ENCODE measurements at regions not wholly inside any gene's neighbourhood (a gene's known extent, or its start where the extent isn't known, plus 50 kb on each side); places are given as distances from the start of the nearest gene placed in this dataset.

DNA sequence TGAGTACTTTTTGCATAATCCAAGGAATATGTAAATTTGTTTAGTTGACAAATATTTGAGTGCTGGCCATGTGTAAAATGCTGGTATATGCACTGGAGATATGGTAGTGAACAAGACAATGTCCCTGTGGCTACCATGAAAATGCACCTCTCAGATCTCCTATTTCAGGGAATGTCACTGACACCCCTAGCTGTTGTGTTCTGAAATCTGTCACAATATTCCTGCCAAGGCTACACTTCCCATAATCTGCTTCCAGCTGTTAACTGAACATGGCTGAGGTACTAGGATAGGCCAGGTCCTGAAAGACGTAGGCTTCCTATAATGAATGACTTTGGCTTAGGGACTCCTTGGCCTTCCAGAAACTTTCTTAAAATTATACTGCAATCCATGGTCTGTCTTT is 197.8 kb downstream of the ZNF648 start:
- ChIA-PET CTCF (no interaction called here), POLR2A (no interaction called here)
- DNase-seq (ENCODE audit: low read depth) = no peak
- H3K27me3 ChIP-seq (ENCODE audit: control insufficient read depth, insufficient read depth, low read length) = no peaks in the 10 kb centered on the region
- H3K4me3 ChIP-seq (ENCODE audit: low read depth, low read length) = no peak overlapping the region
- no peaks in the 10 kb centered on the region for H3K36me3 ChIP-seq (ENCODE audit: control insufficient read depth, insufficient read depth, low read length)
- TF ChIP-seq, protein P1, sequence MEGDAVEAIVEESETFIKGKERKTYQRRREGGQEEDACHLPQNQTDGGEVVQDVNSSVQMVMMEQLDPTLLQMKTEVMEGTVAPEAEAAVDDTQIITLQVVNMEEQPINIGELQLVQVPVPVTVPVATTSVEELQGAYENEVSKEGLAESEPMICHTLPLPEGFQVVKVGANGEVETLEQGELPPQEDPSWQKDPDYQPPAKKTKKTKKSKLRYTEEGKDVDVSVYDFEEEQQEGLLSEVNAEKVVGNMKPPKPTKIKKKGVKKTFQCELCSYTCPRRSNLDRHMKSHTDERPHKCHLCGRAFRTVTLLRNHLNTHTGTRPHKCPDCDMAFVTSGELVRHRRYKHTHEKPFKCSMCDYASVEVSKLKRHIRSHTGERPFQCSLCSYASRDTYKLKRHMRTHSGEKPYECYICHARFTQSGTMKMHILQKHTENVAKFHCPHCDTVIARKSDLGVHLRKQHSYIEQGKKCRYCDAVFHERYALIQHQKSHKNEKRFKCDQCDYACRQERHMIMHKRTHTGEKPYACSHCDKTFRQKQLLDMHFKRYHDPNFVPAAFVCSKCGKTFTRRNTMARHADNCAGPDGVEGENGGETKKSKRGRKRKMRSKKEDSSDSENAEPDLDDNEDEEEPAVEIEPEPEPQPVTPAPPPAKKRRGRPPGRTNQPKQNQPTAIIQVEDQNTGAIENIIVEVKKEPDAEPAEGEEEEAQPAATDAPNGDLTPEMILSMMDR (IDR thresholded peaks at IDR 0.05; ENCODE audit: insufficient read depth, low read depth, low read length) = no peak

DNA sequence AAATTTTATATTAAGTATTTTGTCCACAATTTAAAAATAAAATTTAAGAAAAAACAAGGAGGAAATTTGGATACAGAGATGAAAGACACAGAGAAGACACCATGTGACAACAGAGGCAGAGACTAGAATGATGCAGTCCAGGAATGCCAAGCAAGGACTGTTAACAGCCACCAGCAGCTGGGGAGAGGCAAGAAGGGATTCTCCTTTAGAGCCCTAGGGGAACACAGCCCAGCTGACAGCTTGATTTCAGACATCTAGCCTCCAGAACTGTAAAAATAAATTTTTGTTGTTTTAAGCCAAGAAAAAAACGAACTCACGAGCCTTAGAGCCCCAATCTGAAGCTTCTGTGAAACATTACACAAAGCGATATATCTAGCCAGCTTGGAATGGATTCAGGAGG is 198.5 kb downstream of the ZNF648 start:
- Histone ChIP-seq H3K27me3 (ENCODE audit: control insufficient read depth, insufficient read depth, low read length) (no peaks in the 10 kb centered on the region), H3K36me3 (ENCODE audit: control insufficient read depth, insufficient read depth, low read length) (no peaks in the 10 kb centered on the region), H3K4me3 (ENCODE audit: low read depth, low read length) (no peak overlapping the region)
- ChIA-PET POLR2A (no interaction called here), CTCF (no interaction called here)
- DNase-seq (ENCODE audit: low read depth) = no peak
- TF ChIP-seq, protein P1 (IDR thresholded peaks at IDR 0.05; ENCODE audit: insufficient read depth, low read depth, low read length) = no peak

DNA sequence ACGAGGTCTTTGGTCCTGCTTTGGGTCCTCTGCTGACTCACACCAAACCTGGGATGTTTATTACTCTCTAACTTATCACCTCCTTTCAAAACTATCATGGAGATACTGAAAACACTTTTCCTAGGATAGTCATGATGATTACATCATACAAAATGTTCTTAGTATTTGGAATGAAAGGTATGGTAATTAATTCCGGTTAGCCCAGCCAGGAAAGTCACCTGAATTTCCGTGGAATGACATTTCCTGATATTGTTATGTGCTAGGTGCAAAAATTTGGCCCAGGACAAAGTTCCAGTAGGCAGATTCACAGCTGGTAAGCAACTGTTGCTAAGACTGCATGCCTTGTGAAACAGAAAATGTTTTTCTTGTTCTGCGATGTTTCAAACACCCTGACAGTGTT is 203.4 kb downstream of the ZNF648 start:
- TF ChIP-seq, protein P1 (IDR thresholded peaks at IDR 0.05; ENCODE audit: insufficient read depth, low read depth, low read length) = no peak
- POLR2A ChIA-PET = no interaction called here

More for the DNA sequence above, 203.4 kb downstream of the ZNF648 start:
- Histone ChIP-seq H3K4me3 (ENCODE audit: low read depth, low read length) (no peak overlapping the region), H3K27me3 (ENCODE audit: control insufficient read depth, insufficient read depth, low read length) (no peaks in the 10 kb centered on the region), H3K36me3 (ENCODE audit: control insufficient read depth, insufficient read depth, low read length) (no peaks in the 10 kb centered on the region)
- CTCF ChIA-PET = no interaction called here
- no peak for DNase-seq (ENCODE audit: low read depth)

Data from BJ (cell line).